ENCODE measurements at regions not wholly inside any gene's neighbourhood (a gene's known extent, or its start where the extent isn't known, plus 50 kb on each side); places are given as distances from the start of the nearest gene placed in this dataset.
"Not testable (repeated sequence)": the region's sequence is repeated elsewhere in the genome, so short reads cannot be mapped to it uniquely, and the experiment has no call there.

DNA sequence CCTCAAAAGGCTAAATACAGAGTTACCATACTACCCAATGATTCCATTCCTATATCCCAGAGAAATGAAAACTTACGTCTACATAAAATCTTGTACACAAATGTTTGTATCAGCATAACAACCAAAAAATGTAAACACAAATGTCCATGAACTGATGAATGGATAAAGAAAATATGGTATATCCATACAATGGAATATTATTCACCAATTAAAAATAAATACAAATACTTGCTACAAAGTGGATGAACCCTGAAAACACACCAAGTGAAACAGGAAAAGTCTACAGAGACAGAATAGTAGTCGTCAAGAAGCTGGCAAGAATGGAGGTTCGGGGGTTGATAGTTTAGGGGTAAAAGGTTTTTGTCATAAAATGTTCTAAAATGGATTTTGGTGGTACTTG is 54.0 kb upstream of the ANKRD28 start:
- DNase-seq (ENCODE audit: low read depth), result no peak

DNA sequence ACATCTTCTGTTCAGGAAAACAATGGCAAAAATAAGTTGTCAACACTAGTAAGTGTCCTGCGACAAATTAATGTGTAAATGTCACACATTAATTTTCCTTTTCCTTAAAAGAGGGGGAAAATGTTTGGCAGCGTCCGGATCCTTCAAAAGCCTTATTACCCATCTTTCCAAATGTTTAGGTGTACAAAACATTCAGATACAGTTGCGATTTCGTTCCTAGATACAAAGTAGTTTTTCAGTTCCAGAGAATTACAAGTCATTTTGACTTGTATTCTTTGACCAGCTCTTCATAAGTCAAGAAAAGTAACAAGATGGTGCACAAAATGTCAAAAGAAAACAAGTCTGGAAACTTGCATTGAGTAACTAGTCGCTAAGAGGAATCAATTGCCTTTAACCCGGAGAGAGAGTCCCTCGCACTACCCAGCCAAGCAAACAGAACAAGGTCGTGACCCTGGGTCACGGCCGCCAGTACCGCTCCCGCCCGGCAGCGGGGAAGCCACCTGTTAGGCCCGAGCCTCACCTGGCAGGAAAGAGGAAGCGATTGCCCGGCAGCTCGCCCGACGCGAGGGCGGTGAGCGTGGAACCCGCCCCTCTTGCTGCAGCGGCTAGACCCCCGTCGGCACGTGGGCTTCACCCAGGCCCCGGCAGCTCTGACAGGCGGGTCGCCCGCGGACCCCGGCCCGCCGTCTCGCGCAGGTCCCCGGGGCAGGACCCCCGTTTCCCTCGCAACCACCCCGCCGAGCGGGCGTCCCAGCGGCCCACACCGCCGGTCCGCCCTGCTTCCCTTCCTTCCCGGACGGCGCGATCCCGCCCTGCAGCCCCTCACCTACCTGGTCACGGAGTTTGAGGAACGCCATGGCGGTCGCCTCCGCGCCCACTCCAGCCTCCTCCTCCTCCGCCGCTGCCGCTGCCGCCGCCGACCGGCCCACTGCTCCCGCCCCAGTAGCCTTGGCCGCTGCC is 61.0 kb upstream of the ANKRD28 start:
- DNase-seq (ENCODE audit: low read depth), result no peak

DNA sequence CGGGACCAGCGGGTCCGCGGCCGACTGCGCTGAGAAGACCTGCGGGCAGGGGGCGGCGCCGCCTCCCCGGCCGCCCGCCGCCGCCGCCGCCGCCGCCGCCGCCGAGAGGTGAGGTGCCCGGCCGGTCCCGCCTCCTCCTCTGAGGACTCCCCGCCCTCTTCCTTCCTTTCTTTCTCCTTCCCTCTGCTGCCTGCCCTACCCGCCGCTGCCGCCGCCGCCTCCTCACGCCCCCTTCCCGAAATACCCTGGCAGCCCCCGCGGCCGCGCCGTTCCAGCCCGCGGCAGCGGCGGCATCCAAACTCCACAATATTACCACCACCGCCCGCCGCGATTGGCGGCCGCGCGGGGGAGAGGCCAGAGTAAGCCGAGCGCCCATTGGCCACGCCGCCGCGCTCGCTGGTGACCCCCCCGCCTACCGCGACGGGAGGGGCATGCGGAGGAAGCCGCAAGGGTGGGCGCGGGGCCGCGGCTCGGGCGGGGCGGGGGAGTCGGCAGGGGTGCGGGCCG is 61.8 kb upstream of the ANKRD28 start:
- DNase-seq (ENCODE audit: low read depth), result peak; percentile 56

DNA sequence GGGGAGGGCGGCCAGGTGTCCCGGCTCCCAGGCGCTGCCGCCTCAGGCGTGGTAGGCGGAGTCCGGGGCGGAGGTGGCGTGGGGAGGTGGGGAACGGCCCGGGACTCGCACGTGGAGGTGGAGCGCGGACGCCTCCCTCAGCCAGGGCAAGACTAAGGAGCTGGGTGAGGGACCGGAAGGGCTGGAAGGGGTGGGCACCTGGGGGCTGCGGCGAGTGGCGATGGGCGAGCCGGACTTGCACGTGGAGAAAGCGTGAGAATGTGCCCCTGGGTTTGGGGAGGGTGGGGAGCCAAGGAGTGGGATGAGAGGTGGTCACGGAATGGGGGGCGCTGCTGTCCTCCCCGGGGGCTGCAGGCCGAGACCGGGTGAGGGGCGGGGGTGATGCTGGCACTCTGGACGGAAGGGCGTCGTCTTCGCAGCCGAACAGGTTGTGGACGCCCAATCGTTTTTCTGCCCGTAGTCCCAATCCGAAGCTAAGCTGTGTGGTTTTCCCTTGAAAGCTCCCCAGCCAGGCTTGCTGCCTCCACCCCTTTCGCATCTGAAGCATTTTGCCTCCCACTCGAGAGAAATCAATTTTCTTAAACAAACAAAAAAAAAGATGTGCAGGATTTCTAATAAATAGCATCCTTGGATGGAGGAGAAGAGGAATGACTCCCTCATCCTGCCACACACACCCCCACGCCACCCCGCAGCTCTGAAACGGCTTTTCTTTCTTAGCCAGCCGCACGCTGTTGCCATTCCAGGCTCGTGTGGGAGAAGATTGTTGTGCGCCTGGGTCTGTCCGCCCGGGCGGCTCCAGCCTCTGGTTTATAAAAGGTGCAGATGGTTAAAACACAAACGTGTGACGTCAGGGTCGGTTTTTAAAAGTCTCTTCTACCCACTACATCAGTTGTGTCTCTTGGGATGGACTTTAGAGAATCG is 62.5 kb upstream of the ANKRD28 start:
- no peak for DNase-seq (ENCODE audit: low read depth)

DNA sequence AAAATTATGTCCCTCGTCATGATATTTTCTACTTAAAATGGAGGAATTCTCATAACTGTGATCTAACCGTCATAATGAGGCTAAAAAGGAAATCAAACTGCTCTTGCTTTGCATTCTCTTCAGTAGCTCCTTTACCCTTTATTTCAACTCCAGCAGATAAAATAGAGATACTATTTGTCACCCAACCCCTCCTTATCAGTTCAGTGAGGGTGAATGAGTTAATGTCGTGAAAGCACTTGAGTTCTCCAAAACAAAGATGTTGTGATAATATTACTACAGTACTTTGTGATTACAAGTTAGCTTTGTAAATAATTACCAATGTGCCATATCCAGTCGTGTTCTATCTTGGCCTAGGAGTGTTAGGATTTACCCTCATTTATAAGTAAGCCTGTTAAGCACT is 63.4 kb upstream of the ANKRD28 start:
- no peak for DNase-seq (ENCODE audit: low read depth)

DNA sequence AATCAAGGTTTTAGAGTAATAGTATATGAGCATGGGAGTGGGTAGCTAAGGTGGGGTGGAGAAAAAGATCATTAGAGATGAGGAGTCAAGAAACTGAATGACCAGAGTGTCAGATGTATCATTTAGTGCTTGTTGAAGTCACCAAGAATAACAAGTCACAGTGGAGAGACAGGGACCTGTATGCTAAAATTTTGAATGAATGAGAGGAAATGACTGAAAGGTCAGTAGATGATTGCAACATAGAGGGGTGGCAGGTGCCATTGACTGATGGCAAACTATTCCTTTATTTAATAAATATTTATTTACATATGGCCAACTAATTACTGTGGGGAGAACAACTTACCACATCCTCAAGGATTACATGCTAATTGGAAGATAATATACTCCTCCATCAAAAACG is 75.0 kb upstream of the ANKRD28 start:
- DNase-seq (ENCODE audit: low read depth), result no peak

DNA sequence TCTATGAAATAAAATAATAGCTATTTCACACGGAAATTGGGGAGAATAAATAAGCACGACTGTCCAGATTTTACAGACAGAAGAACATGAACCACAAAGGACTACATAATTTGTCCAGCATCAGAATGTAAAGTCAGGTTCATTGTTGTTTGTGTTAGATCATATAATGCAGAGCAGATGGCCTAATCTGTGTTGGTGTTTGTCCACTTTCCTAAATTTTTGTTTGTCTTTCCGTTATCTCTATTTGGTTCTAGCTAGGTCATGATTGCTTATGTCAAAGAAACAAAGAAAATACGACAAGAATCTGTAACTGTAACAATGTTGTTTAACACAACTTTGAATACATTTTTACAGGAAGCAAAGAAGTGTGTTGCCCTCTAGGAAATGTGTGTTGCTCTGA is 75.6 kb upstream of the ANKRD28 start:
- no peak for DNase-seq (ENCODE audit: low read depth)

DNA sequence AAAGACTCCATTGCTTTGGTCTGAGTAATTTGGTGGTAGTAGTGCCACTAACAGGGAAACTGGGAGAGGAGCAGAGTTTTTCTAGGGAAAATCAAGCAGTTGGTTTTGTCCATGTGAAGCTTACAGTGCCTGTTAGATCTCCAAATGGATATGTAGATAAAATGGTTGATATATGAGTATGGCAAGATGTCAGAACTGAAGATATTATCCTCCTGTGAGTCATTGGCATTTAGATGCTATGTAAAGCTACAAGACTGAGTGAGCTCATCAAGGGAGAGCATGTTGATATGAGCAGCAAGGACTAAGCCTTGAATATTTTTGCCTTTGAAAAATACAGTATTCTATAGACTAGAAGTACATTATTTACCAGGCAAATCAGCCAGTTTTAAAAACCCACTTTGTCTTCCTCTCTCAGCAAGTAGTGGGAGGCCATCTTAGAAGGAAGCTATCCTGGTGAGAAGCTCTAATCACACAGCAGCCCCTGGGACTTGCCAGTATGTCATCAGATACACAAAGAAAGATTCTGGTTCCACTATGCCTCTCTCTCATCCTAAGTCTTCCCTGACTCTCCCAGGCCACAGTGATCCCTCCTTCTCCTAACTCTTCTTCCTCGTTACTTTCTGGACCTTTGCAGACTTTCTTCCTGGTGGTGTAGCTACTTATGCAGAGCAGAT is 77.4 kb upstream of the ANKRD28 start:
- peak; percentile 50 for DNase-seq (ENCODE audit: low read depth)

DNA sequence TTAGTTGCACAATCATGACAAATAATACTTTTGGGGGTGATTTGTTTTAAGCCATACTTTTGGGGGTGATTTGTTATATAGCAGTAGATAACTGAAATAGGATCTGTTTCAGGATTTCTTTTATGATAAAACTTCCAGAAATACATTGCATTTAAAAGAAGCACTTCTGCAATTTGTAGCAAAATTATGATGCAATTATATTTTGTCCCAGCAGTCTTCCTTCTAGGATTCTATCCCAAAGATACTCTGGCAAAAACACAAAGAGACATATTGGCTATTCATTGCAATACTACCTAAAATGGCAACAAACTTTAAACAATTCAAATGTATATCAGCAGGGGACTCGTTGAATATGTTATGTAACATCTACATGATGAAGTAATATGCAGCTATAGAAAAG is 78.9 kb upstream of the ANKRD28 start:
- no peak for DNase-seq (ENCODE audit: low read depth)

DNA sequence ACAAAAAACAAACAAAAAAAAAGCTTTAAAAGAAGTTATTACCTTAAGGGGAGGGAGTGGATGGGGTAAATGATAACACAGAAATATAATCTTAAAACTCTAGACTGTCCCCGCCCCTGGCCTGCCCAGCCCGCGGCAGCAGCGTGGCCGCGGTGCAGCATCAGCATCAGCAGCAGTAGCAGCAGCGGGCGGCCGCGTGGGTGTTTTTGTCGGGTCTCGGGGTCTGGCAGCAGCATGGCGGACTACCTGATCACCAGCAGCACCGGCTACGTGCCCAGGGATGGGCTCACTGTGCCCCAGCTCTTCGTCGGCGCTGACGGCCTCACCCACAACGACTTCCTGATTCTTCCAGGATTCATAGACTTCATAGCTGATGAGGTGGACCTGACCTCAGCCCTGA is 80.0 kb upstream of the ANKRD28 start:
- no peak for DNase-seq (ENCODE audit: low read depth)

DNA sequence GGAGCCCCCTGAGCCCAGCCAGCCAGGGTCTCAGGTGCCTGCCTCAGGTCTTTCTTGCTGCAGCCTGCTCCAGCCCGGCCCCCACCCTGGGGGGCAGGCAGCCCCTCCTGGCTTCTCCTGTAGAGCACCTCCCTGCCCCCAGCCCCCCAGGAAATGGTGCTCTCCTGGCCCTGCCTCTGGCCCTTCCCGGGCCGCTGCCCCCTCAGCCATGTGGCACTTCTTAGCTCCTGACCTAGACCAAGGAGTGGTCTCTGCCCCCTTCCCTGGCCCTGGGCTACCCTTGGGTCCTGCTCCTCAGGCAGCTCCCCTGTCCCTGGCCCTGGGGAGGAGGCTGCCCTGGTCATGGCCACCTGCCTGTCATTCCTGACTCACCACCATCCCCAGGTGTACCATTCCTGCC is 82.0 kb upstream of the ANKRD28 start:
- not testable (repeated sequence) for DNase-seq (ENCODE audit: low read depth)

DNA sequence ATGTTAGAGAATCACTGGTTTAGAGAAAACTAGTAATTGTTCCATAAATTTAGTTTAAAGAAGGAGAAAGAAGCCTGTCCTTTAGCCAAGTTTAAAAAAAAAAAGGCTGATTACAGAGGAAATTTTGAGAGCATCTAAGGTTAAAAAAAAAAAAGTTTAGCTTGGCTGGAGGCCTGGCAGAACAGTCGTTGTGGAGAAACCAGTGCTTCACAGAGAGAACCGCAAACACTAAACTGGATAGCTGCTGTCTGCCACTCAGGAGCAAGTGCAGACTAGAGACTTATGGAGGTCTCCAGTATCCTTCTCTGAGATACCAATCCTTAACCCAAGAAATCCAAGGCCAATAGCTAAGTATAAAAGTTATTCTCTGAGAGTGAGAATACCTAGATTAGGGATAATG is 84.8 kb upstream of the ANKRD28 start:
- DNase-seq (ENCODE audit: low read depth), result no peak

DNA sequence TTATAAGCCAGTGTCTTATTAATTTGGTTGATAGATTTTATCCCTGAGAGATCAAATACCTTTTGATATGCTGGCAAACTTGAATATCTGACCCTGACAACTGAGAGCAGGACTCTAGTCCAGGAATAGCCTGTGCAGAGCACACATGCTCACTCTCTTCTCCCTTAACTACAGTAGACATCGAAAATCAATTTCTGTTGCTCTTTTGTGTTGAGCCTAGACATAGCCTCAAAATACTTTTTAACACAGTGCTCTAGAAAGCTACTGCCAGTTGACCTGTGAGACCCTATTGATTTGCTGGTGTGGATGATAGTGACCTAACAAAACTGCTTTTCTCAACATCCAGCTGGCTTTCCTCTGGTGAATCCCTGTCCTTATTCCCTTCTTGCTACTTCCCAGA is 86.4 kb upstream of the ANKRD28 start:
- DNase-seq (ENCODE audit: low read depth), result no peak

DNA sequence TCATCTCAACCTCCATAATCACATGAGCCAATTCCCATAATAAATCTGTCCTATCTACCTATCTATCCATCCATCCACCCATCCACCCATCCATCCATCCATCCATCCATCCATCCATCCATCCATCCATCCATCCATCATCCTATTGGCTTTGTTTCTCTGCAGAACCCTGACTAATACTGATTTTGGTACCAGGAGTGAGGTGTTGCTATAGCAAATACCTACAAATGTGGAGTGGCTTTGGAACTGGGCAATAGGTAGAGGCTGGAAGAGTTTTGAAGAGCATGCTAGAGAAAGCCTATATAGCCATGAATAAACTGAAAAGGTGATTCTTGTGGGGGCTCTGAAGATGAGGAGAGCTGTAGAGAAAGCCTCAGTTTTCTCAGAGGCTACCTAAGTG is 88.7 kb upstream of the ANKRD28 start:
- no peak for DNase-seq (ENCODE audit: low read depth)

DNA sequence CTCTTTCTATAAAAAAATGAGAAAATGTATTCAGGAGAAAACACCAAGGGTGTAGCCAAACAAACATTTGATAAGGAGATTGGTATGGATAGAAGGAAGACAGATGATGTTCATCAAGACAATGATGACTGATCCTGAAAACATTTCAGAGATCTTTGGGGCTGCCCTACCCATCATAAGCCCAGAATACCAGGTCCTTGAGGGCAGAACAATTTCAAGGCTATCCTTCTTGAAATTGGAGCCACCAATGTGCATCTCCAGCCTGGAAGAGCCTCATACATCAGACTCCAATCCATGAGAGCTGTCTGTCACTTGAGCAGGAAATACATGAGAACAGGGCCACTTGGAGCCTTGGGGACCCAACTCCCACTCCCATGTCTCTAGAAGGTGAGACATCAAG is 89.5 kb upstream of the ANKRD28 start:
- DNase-seq (ENCODE audit: low read depth), result no peak

DNA sequence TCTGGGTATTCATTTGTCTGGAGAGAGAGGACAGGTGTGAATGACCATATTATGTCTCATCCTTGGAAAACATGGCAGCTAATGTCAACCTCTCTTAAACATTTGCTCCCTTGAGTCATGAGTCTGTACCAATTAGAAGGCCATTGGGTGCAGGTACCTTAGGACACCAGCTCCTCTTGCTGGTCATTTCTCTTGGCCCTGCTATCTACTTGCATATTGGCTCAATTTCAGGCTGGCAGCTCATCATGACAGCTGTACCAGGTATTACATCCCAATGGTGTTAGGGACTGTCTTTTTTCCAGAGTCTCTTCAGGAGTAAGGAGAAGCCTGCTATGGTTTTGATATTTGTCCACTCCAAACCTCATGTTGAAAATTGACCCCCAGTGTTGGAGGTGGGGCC is 92.2 kb upstream of the ANKRD28 start:
- DNase-seq (ENCODE audit: low read depth), result no peak

DNA sequence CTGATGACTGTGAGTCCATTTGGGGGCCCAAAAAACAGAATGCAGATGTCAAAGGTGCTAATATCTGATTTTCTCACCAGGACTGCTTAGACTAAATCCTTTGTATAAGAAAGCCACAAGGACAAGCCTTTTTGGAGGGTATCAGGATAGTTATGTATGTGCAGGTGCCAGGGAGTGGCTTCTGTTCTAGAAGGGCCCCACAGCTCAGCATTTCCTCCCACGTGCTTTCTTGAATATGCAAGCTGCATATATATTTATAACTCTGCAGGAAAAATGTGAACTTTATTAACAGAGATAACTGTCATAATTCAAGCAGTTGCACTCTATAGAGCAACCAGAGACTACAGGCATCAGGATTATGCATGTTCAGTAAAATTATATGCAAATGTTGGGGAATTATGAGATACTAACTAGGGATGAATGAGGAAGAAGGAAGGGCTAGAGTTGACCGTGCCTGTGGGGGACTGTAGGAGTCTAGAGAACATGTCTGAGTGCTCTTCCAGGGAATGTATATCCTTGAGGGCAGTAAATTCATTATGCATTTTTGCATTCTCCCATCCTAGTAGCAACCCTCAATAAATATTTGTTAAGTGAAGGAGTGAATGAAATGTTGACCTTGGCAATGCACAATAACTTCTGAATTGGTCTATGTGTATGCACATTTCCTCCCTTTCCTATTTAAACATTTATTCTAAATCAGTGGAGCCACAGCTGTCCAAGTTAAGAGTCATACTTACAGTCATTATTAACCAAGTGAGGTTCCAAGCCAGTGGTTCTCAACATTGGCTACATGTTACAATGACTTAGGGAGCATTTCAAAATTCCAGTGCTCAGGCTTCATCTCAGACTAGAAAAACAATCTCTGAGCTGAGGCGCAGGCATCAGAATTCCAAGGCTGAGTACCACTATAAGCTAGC is 94.8 kb upstream of the ANKRD28 start:
- DNase-seq (ENCODE audit: low read depth), result no peak

DNA sequence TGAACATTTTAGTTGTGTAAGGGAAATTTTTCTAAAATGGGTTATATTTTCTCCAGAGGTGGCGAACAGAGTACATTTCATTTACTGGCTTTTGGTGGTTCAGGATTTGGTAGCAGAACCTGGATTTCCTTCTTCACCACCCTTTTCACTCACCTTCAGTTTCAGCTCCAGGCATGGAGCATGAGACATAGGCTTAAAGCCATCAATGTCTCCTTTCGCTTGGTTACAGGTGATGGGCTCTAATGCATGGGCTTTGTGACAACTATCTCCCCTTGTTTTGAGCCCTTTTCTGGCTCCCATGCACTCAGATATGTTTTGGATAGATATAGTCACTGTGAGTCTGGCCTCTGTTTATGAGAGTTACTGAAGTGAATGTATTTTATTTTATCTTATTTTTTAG is 96.6 kb upstream of the ANKRD28 start:
- no peak for DNase-seq (ENCODE audit: low read depth)

DNA sequence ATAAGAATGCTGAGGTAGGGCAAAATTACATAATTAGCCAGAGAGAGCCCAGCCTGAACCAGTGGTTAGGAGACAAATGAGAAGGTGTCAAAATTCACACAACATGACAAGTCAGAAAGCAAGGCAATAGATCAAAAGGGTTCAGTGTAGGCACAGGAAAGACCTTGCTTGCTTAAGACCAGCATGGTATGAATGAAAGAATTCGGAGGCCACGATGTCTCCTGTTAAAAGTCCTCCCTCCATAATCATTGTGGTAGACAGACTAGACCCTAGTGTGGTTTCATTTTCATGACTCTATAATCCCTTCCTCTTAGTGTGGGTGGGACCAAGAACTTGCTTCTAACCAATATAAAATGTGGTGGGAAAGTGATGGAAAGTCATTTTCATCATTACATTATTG is 98.7 kb upstream of the ANKRD28 start:
- DNase-seq (ENCODE audit: low read depth), result no peak

DNA sequence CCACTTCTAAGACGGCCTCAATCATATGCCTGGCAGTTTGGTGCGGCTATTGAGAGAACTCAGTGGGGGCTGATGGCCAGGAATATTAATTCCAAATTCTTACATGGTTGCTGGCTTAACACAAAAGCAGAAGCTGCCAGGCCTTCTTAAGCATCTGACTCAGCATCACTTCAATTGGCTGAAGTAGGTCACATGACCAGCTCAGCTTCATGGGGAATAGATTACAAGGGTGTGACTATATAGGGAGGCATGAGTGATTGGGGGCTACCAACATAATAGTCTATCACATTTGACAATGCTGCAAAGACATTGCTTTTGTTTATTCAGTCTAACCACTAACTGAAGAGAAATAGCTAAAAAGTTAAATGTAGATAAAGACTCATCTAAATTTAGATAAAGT is 101.6 kb upstream of the ANKRD28 start:
- DNase-seq (ENCODE audit: low read depth), result peak; percentile 35

DNA sequence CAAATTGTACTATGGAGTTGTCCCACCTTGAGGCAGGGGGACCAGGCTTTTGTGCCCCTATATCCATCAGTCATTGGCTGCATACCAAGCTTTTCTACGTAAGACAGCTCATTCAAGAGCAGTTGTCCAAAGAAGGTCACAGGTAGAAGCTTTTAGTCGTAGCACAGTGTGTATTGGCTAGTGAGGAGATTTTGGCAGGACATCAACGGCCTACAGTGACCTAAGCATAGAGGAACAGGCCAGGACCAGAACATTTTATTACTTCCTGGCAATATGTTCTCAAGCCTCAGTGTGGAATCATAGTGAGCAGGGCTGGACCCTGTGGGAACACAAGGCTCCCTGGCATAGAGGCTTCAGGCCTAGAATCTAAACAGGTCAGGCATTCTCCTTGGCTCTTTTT is 105.4 kb upstream of the ANKRD28 start:
- DNase-seq (ENCODE audit: low read depth), result peak; percentile 63

Data from GM04504 (cell line).